ENCODE measurements at regions not wholly inside any gene's neighbourhood (a gene's known extent, or its start where the extent isn't known, plus 50 kb on each side); places are given as distances from the start of the nearest gene placed in this dataset.

- H3K4me3 ChIP-seq (replicated peaks; ENCODE audit: low read depth, low read length), result no peak overlapping the region
- no peak for TF ChIP-seq CTCF (IDR thresholded peaks at IDR 0.05; ENCODE audit: low read depth, low read length, missing control alignments)
- DNase-seq (ENCODE audit: extremely low read depth, low read depth), result no peak
Measured at GRCh38 chr5:168014433-168015123, 276.9 kb upstream of the WWC1 start.

GRCh38 chr5:168015506-168015905 lies 275.9 kb upstream of the WWC1 start:
- H3K4me3 ChIP-seq (replicated peaks; ENCODE audit: low read depth, low read length), result no peak overlapping the region
- DNase-seq (ENCODE audit: extremely low read depth, low read depth), result no peak
- no peak for TF ChIP-seq CTCF (IDR thresholded peaks at IDR 0.05; ENCODE audit: low read depth, low read length, missing control alignments)

- H3K4me3 ChIP-seq (replicated peaks; ENCODE audit: low read depth, low read length), result no peak overlapping the region
- no peak for TF ChIP-seq CTCF (IDR thresholded peaks at IDR 0.05; ENCODE audit: low read depth, low read length, missing control alignments)
- no peak for DNase-seq (ENCODE audit: extremely low read depth, low read depth)
Measured at GRCh38 chr5:168017313-168017712, 274.1 kb upstream of the WWC1 start.

- no peak for TF ChIP-seq CTCF (IDR thresholded peaks at IDR 0.05; ENCODE audit: low read depth, low read length, missing control alignments)
- H3K4me3 ChIP-seq (replicated peaks; ENCODE audit: low read depth, low read length), result no peak overlapping the region
- DNase-seq (ENCODE audit: extremely low read depth, low read depth), result no peak
Measured at GRCh38 chr5:168019143-168019542, 272.3 kb upstream of the WWC1 start.

GRCh38 chr5:168020542-168021294 lies 270.7 kb upstream of the WWC1 start:
- no peak for DNase-seq (ENCODE audit: extremely low read depth, low read depth)
- no peak overlapping the region for H3K4me3 ChIP-seq (replicated peaks; ENCODE audit: low read depth, low read length)
- no peak for TF ChIP-seq CTCF (IDR thresholded peaks at IDR 0.05; ENCODE audit: low read depth, low read length, missing control alignments)

GRCh38 chr5:168022446-168023169 lies 268.8 kb upstream of the WWC1 start:
- TF ChIP-seq CTCF (IDR thresholded peaks at IDR 0.05; ENCODE audit: low read depth, low read length, missing control alignments), result no peak
- H3K4me3 ChIP-seq (replicated peaks; ENCODE audit: low read depth, low read length), result no peak overlapping the region
- no peak for DNase-seq (ENCODE audit: extremely low read depth, low read depth)
